ENCODE measurements at regions not wholly inside any gene's neighbourhood (a gene's known extent, or its start where the extent isn't known, plus 50 kb on each side); places are given as distances from the start of the nearest gene placed in this dataset.

GRCh38 chr20:6671829-6672228 is 95.7 kb upstream of the BMP2 start:
- TF ChIP-seq RXRA (IDR thresholded peaks at IDR 0.05; ENCODE audit: borderline replicate concordance, low read depth) = no peak
- no peak for TF ChIP-seq FOXM1 (IDR thresholded peaks at IDR 0.05; ENCODE audit: low read depth)
- TF ChIP-seq TEAD4 (IDR thresholded peaks at IDR 0.05; ENCODE audit: borderline replicate concordance, insufficient read depth) = no peak
- no peak for TF ChIP-seq EZH2phosphoT487 (IDR thresholded peaks at IDR 0.05; ENCODE audit: borderline replicate concordance, low read depth)
- no peak for TF ChIP-seq GABPA (IDR thresholded peaks at IDR 0.05; ENCODE audit: low read depth)
- no peak for TF ChIP-seq MXI1 (IDR thresholded peaks at IDR 0.05; ENCODE audit: low read depth, low read length)
- TF ChIP-seq RAD21 (IDR thresholded peaks at IDR 0.05; ENCODE audit: low read length) = no peak
- no peak for TF ChIP-seq NFIC (IDR thresholded peaks at IDR 0.05; ENCODE audit: borderline replicate concordance)
- TF ChIP-seq JUND (IDR thresholded peaks at IDR 0.05) = no peak

GRCh38 chr20:6668546-6668945 is 98.9 kb upstream of the BMP2 start:
- TF ChIP-seq MAX (IDR thresholded peaks at IDR 0.05; ENCODE audit: low read depth) (no peak), EP300 (IDR thresholded peaks at IDR 0.05; ENCODE audit: borderline replicate concordance in 1 of 2, low read depth in 1 of 2, low read length in 1 of 2) (no peak)
- Histone ChIP-seq H3K27ac (ENCODE audit: low read depth in 2 of 2, low read length in 1 of 2) (no peak overlapping the region), H2AFZ (ENCODE audit: low read depth) (no peak overlapping the region), H3K9me3 (no peaks in the 10 kb centered on the region), H3K36me3 (replicated peaks in 1 of 2; ENCODE audit: control insufficient read depth in 1 of 2, insufficient read depth in 2 of 2, low read length in 1 of 2) (no peaks in the 10 kb centered on the region), H3K4me2 (no peak overlapping the region), H3K4me3 (ENCODE audit: low read depth in 2 of 2, low read length in 1 of 2) (no peak overlapping the region), H3K27me3 (ENCODE audit: insufficient read depth) (no peaks in the 10 kb centered on the region), H3K9ac (no peak overlapping the region), H3K79me2 (ENCODE audit: insufficient read depth) (no peaks in the 10 kb centered on the region), H3F3A (replicated peaks; ENCODE audit: insufficient read depth) (no peaks in the 10 kb centered on the region), H4K20me1 (ENCODE audit: insufficient read depth) (no peaks in the 10 kb centered on the region), H3K9me2 (no peaks in the 10 kb centered on the region; the same call in 1 of the 2 replicates), H3K4me1 (ENCODE audit: control insufficient read depth in 1 of 2, insufficient read depth in 2 of 2, low read depth in 1 of 2, low read length in 1 of 2) (no peaks in the 10 kb centered on the region)
- no peak for DNase-seq
- ChIA-PET POLR2A (no interaction called here), CTCF (no interaction called here)

More at GRCh38 chr20:6671829-6672228, 95.7 kb upstream of the BMP2 start:
- ChIA-PET POLR2A (no interaction called here), CTCF (no interaction called here)
- Histone ChIP-seq H2AFZ (ENCODE audit: low read depth) (no peak overlapping the region), H3K4me1 (ENCODE audit: control insufficient read depth in 1 of 2, insufficient read depth in 2 of 2, low read depth in 1 of 2, low read length in 1 of 2) (no peaks in the 10 kb centered on the region), H3K9me2 (no peaks in the 10 kb centered on the region), H3F3A (replicated peaks; ENCODE audit: insufficient read depth) (no peaks in the 10 kb centered on the region), H3K79me2 (ENCODE audit: insufficient read depth) (no peaks in the 10 kb centered on the region), H3K27me3 (ENCODE audit: insufficient read depth) (no peaks in the 10 kb centered on the region), H4K20me1 (ENCODE audit: insufficient read depth) (no peaks in the 10 kb centered on the region), H3K27ac (ENCODE audit: low read depth in 2 of 2, low read length in 1 of 2) (no peak overlapping the region), H3K36me3 (replicated peaks in 1 of 2; ENCODE audit: control insufficient read depth in 1 of 2, insufficient read depth in 2 of 2, low read length in 1 of 2) (no peaks in the 10 kb centered on the region), H3K4me3 (ENCODE audit: low read depth in 2 of 2, low read length in 1 of 2) (no peak overlapping the region), H3K4me2 (no peak overlapping the region), H3K9ac (no peak overlapping the region), H3K9me3 (no peaks in the 10 kb centered on the region)
- no peak for DNase-seq
- 15% methylated on average over 3 of the region's 3 CpGs for WGBS (ENCODE audit: low lambda C conversion rate)

- H3K4me3 ChIP-seq (ENCODE audit: low read depth in 2 of 2, low read length in 1 of 2) = no peak overlapping the region
- no peaks in the 10 kb centered on the region for H3K9me3 ChIP-seq
- H3K27ac ChIP-seq (ENCODE audit: low read depth in 2 of 2, low read length in 1 of 2) = no peak overlapping the region
- no peak overlapping the region for H3K4me2 ChIP-seq
- ChIA-PET POLR2A (no interaction called here), CTCF (no interaction called here)
- 12% methylated on average over 5 of the region's 5 CpGs for WGBS (ENCODE audit: low lambda C conversion rate)
- H4K20me1 ChIP-seq (ENCODE audit: insufficient read depth) = no peaks in the 10 kb centered on the region
- H3K4me1 ChIP-seq (ENCODE audit: control insufficient read depth in 1 of 2, insufficient read depth in 2 of 2, low read depth in 1 of 2, low read length in 1 of 2) = no peaks in the 10 kb centered on the region
- no peaks in the 10 kb centered on the region for H3K79me2 ChIP-seq (ENCODE audit: insufficient read depth)
- no peak overlapping the region for H2AFZ ChIP-seq (ENCODE audit: low read depth)
- no peaks in the 10 kb centered on the region for H3F3A ChIP-seq (replicated peaks; ENCODE audit: insufficient read depth)
- no peak for DNase-seq
- H3K27me3 ChIP-seq (ENCODE audit: insufficient read depth) = no peaks in the 10 kb centered on the region
- H3K9me2 ChIP-seq = no peaks in the 10 kb centered on the region; the same call in 1 of the 2 replicates
- no peak overlapping the region for H3K9ac ChIP-seq
- no peaks in the 10 kb centered on the region for H3K36me3 ChIP-seq (replicated peaks in 1 of 2; ENCODE audit: control insufficient read depth in 1 of 2, insufficient read depth in 2 of 2, low read length in 1 of 2)
- TF ChIP-seq REST (IDR thresholded peaks at IDR 0.05; ENCODE audit: low read depth, low read length) = no peak
- no peak for TF ChIP-seq EZH2phosphoT487 (IDR thresholded peaks at IDR 0.05; ENCODE audit: borderline replicate concordance, low read depth)
- TF ChIP-seq JUND (IDR thresholded peaks at IDR 0.05) = no peak
- TF ChIP-seq MAX (IDR thresholded peaks at IDR 0.05; ENCODE audit: low read depth) = no peak
- no peak for TF ChIP-seq IRF3 (IDR thresholded peaks at IDR 0.05; ENCODE audit: low read depth, low read length)
- TF ChIP-seq CTCF (IDR thresholded peaks at IDR 0.05) = no peak
Observed at GRCh38 chr20:6665621-6666355, 101.7 kb upstream of the BMP2 start.

Data from SK-N-SH (cell line).